ENCODE measurements at regions not wholly inside any gene's neighbourhood (a gene's known extent, or its start where the extent isn't known, plus 50 kb on each side); places are given as distances from the start of the nearest gene placed in this dataset.

DNA sequence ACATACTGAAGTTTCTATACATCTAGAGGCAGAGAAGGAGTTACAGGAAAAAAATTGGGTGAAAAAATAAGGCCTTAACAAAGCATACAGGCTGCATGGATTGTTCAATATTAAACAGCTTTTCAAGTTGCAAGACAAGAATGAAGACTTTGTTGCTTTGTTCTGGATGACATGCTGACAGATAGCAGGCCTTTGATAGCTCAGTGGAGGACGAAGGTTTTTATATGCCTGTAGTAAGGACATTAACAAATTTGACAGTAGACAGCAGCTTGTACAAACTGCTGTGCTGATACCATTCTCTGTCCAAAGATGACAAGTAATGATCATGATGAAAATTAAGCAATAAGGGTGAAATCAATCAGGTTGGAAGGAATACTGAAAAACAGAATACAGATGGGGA, 309.9 kb downstream of the NKX6-1 start:
- TF ChIP-seq SP1 (IDR thresholded peaks at IDR 0.05) (no peak), ELF4 (IDR thresholded peaks at IDR 0.05) (no peak), ARNT (IDR thresholded peaks at IDR 0.05) (no peak)
